ENCODE measurements at regions not wholly inside any gene's neighbourhood (a gene's known extent, or its start where the extent isn't known, plus 50 kb on each side); places are given as distances from the start of the nearest gene placed in this dataset.
"Not testable (repeated sequence)": the region's sequence is repeated elsewhere in the genome, so short reads cannot be mapped to it uniquely, and the experiment has no call there.

GRCh38 chr2:143996974-143997373 lies 522.9 kb downstream of the ZEB2 start:
- Histone ChIP-seq H3K4me1 (ENCODE audit: control insufficient read depth in 2 of 2, insufficient read depth in 2 of 2, low read length in 2 of 2) (no peaks in the 10 kb centered on the region), H3K79me2 (ENCODE audit: control insufficient read depth, insufficient read depth, low read length) (no peaks in the 10 kb centered on the region), H2AFZ (ENCODE audit: insufficient read depth, low read depth, low read length, poor library complexity, severe bottlenecking) (no peak overlapping the region), H3K9me3 (ENCODE audit: control extremely low read depth in 1 of 3, control insufficient read depth in 2 of 3, insufficient read depth in 1 of 3, low read length in 2 of 3) (no peaks in the 10 kb centered on the region), H3K9ac (ENCODE audit: low read length) (no peak overlapping the region), H4K20me1 (ENCODE audit: control insufficient read depth, insufficient read depth, low read length, poor library complexity, severe bottlenecking) (no peaks in the 10 kb centered on the region), H3K4me2 (replicated peaks; ENCODE audit: low read depth, low read length, poor library complexity, severe bottlenecking) (no peak overlapping the region), H3K4me3 (ENCODE audit: control extremely low read depth in 1 of 5, extremely low read depth in 1 of 5, insufficient read depth in 1 of 5, low read depth in 2 of 5, low read length in 4 of 5) (no peak overlapping the region), H3K27ac (ENCODE audit: low read length in 2 of 2) (no peak overlapping the region), H3K36me3 (replicated peaks in 1 of 2; ENCODE audit: control extremely low read depth in 1 of 2, control insufficient read depth in 1 of 2, extremely low read depth in 1 of 2, insufficient read depth in 2 of 2, low read length in 1 of 2) (peaks cover 0 to 3% of the 10 kb centered on the region in 2 experiments), H3K27me3 (replicated peaks in 1 of 4; ENCODE audit: control extremely low read depth in 1 of 4, control insufficient read depth in 3 of 4, insufficient read depth in 4 of 4, low read length in 3 of 4) (no peaks in the 10 kb centered on the region)
- no peak for DNase-seq
- TF ChIP-seq EZH2 (IDR thresholded peaks at IDR 0.05; ENCODE audit: borderline replicate concordance, insufficient read depth, low read depth, low read length, poor library complexity, severe bottlenecking): no peak
- no peak for TF ChIP-seq CTCF (IDR thresholded peaks at IDR 0.05)
- Mint-ChIP-seq H3K9me3 (ENCODE audit: insufficient read depth) (no peaks in the 10 kb centered on the region), H3K27me3 (no peaks in the 10 kb centered on the region), H3K4me3 (no peak overlapping the region), H3K27ac (no peak overlapping the region), H3K4me1 (no peaks in the 10 kb centered on the region)
- ChIA-PET CTCF (no interaction called here), POLR2A (no interaction called here)
- no CpG with 5 or more reads among the region's 2 CpGs for whole genome bisulfite sequencing (ENCODE audit: insufficient coverage)
- intact Hi-C loops (cut with micrococcal nuclease): no loop called here
- no peak for ATAC-seq (ENCODE audit: low read depth)

DNA sequence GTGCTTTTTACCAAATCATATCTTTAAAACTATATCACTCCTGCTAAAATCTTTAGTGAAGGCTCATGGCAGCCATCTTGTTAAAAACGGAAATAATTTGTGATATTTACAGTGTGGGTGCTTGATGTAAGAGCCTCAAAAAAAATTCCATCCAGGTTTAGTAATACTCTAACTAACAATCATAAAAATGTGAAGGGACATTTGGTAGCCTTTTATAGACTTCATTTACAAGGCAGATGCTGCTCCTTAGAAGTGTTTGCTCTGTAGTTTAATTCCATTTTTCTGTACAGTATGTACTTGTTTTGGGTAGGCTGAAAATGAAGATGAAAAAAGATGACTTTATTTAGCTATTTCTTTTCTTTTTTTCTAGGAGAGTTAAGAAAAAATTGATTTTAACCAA lies 525.0 kb downstream of the ZEB2 start:
- Histone ChIP-seq H3K9me3 (ENCODE audit: control extremely low read depth in 1 of 3, control insufficient read depth in 2 of 3, insufficient read depth in 1 of 3, low read length in 2 of 3) (peaks cover 0 to 2% (median 1%) of the 10 kb centered on the region in 3 donors), H3K79me2 (ENCODE audit: control insufficient read depth, insufficient read depth, low read length) (no peaks in the 10 kb centered on the region), H4K20me1 (ENCODE audit: control insufficient read depth, insufficient read depth, low read length, poor library complexity, severe bottlenecking) (no peaks in the 10 kb centered on the region), H3K9ac (ENCODE audit: low read length) (no peak overlapping the region), H3K27me3 (replicated peaks in 1 of 4; ENCODE audit: control extremely low read depth in 1 of 4, control insufficient read depth in 3 of 4, insufficient read depth in 4 of 4, low read length in 3 of 4) (no peaks in the 10 kb centered on the region), H3K36me3 (replicated peaks in 1 of 2; ENCODE audit: control extremely low read depth in 1 of 2, control insufficient read depth in 1 of 2, extremely low read depth in 1 of 2, insufficient read depth in 2 of 2, low read length in 1 of 2) (no peaks in the 10 kb centered on the region), H3K4me1 (ENCODE audit: control insufficient read depth in 2 of 2, insufficient read depth in 2 of 2, low read length in 2 of 2) (no peaks in the 10 kb centered on the region), H3K4me3 (ENCODE audit: control extremely low read depth in 1 of 5, extremely low read depth in 1 of 5, insufficient read depth in 1 of 5, low read depth in 2 of 5, low read length in 4 of 5) (no peak overlapping the region), H2AFZ (ENCODE audit: insufficient read depth, low read depth, low read length, poor library complexity, severe bottlenecking) (no peak overlapping the region), H3K4me2 (replicated peaks; ENCODE audit: low read depth, low read length, poor library complexity, severe bottlenecking) (no peak overlapping the region), H3K27ac (ENCODE audit: low read length in 2 of 2) (no peak overlapping the region)
- CTCF ChIA-PET: no interaction called here
- POLR2A ChIA-PET: no interaction called here
- intact Hi-C loops (cut with micrococcal nuclease): no loop called here
- Mint-ChIP-seq H3K4me3 (no peak overlapping the region), H3K27ac (no peak overlapping the region), H3K4me1 (no peaks in the 10 kb centered on the region), H3K27me3 (no peaks in the 10 kb centered on the region), H3K9me3 (ENCODE audit: insufficient read depth) (no peaks in the 10 kb centered on the region)
- DNase-seq: no peak
- no CpG with 5 or more reads among the region's 1 CpG for WGBS (ENCODE audit: insufficient coverage)
- TF ChIP-seq CTCF (IDR thresholded peaks at IDR 0.05) (no peak), EZH2 (IDR thresholded peaks at IDR 0.05; ENCODE audit: borderline replicate concordance, insufficient read depth, low read depth, low read length, poor library complexity, severe bottlenecking) (no peak)
- no peak for ATAC-seq (ENCODE audit: low read depth)

DNA sequence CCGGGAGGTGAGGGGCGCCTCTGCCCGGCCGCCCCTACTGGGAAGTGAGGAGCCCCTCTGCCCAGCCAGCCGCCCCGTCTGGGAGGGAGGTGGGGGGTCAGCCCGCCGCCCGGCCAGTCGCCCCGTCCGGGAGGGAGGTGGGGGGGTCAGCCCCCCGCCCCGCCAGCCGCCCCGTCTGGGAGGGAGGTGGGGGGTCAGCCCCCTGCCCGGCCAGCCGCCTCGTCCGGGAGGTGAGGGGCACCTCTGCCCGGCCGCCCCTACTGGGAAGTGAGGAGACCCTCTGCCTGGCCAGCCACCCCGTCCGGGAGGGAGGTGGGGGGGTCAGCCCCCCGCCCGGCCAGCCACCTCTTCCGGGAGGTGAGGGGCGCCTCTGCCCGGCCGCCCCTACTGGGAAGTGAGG lies 528.3 kb downstream of the ZEB2 start:
- H3K4me3 ChIP-seq (ENCODE audit: control extremely low read depth in 1 of 5, extremely low read depth in 1 of 5, insufficient read depth in 1 of 5, low read depth in 2 of 5, low read length in 4 of 5); ATAC-seq (ENCODE audit: low read depth); H3K9ac ChIP-seq (ENCODE audit: low read length); H3K4me1 Mint-ChIP-seq; CTCF ChIA-PET; H2AFZ ChIP-seq (ENCODE audit: insufficient read depth, low read depth, low read length, poor library complexity, severe bottlenecking); intact Hi-C loops (cut with micrococcal nuclease); H3K27me3 ChIP-seq (replicated peaks in 1 of 4; ENCODE audit: control extremely low read depth in 1 of 4, control insufficient read depth in 3 of 4, insufficient read depth in 4 of 4, low read length in 3 of 4); H3K36me3 ChIP-seq (replicated peaks in 1 of 2; ENCODE audit: control extremely low read depth in 1 of 2, control insufficient read depth in 1 of 2, extremely low read depth in 1 of 2, insufficient read depth in 2 of 2, low read length in 1 of 2); H3K9me3 ChIP-seq (ENCODE audit: control extremely low read depth in 1 of 3, control insufficient read depth in 2 of 3, insufficient read depth in 1 of 3, low read length in 2 of 3); H3K4me2 ChIP-seq (replicated peaks; ENCODE audit: low read depth, low read length, poor library complexity, severe bottlenecking); H3K79me2 ChIP-seq (ENCODE audit: control insufficient read depth, insufficient read depth, low read length); H3K9me3 Mint-ChIP-seq (ENCODE audit: insufficient read depth); DNase-seq; POLR2A ChIA-PET; H3K27ac Mint-ChIP-seq; H3K27me3 Mint-ChIP-seq; H4K20me1 ChIP-seq (ENCODE audit: control insufficient read depth, insufficient read depth, low read length, poor library complexity, severe bottlenecking); H3K4me3 Mint-ChIP-seq; H3K4me1 ChIP-seq (ENCODE audit: control insufficient read depth in 2 of 2, insufficient read depth in 2 of 2, low read length in 2 of 2); H3K27ac ChIP-seq (ENCODE audit: low read length in 2 of 2): not testable (repeated sequence)
- 100% methylated on average over 7 of the region's 30 CpGs for WGBS (ENCODE audit: insufficient coverage)
